HG03342 (cell line): ENCODE measurements at regions not wholly inside any gene's neighbourhood (a gene's known extent, or its start where the extent isn't known, plus 50 kb on each side); places are given as distances from the start of the nearest gene placed in this dataset.

ENCODE experiments used
- ATAC-seq: cut with Tn5 transposase; IDR thresholded peaks from one replicate; pipeline ENCODE4 v1.9.1; 2021; ENCODE audit warnings: mild to moderate bottlenecking, moderate library complexity; ENCODE audit not compliant: unreplicated experiment

DNA sequence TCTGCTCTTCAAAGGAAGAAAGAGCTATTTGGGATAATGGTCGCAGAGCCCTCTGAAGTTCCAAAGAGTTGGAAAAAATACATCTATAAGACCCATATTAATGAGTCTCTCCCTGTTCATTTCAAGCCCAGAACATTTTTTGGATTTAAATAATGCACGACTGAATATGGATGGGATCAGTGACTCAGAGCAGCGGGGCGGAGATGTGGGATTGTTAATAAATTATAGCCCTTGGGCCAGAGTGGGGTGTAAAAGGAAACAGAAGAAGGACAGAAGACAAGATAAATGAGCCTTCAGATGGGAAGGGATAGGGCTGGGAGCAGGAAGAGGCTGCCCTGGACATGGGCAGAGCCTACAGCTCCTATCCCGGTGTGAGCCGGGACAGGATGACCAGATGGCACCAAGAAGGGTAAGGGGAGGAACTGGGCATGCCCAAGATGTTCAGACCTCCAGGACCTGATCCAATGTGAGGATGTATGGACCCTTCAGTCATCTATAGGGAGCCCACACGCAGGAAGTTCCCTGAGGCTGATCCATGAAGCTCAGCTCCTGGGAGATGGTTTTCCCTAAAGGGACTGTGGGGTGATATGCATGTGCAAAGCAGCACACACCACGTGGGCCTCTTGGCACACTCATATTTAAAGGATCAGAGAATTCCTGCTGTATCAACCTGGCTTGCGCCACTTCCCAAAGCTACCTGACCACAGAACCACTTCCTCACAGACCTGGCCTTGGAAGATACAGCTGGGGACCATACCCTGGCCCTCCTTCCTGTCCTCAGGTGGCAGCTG is 96.1 kb upstream of the PLXNA4 start:
- ATAC-seq: no peak

DNA sequence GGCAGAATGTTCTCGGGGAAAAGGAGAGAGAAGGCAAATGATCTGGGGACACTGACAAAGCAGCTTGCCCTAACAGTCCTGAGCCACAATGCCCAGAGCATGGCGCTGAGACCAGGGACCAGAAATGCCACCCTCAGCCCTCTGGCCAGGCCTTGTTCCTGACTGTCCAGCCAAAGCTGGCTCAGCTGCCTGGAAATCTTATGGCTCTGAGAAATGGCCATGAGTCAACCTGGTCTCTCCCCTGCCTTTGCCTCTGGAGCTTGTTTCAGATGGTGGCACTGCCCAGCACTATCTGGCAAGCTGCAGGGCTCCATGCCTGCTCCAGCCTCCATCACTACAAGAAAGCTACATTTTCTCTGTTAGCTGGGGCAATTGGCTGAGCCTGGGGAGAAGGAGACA is 90.5 kb upstream of the PLXNA4 start:
- ATAC-seq: no peak

DNA sequence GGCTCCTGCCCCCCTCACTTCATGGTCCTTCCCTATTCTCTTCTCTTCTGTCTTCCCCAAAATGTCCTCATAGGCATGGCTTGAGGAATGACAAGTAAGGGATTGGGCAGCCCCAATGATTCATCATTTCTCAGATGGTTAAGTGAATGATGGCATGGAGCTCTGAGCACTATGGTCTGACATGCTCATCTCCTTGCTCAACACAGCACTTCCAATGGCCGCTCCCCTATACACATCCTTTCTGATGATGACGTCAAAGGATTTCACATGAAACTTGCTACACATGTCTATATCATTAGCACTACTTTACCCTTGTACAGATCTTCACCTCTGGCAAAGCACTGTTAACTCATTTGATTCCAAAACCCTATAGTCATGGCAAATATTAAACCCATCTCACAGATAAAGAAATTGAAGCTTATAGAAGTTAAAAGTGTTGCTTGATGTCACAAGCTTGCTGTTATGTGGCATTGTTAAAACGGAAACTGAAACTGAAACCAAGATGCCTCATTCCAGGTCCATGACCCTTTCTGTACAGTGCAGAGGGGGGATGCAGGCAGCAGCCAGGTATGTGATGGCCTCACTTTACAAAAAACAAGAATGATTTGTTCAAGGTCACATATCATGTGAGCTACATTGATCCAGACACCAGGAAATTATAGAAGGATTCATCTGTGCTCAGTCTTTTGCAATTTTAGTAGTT is 90.0 kb upstream of the PLXNA4 start:
- no peak for ATAC-seq

DNA sequence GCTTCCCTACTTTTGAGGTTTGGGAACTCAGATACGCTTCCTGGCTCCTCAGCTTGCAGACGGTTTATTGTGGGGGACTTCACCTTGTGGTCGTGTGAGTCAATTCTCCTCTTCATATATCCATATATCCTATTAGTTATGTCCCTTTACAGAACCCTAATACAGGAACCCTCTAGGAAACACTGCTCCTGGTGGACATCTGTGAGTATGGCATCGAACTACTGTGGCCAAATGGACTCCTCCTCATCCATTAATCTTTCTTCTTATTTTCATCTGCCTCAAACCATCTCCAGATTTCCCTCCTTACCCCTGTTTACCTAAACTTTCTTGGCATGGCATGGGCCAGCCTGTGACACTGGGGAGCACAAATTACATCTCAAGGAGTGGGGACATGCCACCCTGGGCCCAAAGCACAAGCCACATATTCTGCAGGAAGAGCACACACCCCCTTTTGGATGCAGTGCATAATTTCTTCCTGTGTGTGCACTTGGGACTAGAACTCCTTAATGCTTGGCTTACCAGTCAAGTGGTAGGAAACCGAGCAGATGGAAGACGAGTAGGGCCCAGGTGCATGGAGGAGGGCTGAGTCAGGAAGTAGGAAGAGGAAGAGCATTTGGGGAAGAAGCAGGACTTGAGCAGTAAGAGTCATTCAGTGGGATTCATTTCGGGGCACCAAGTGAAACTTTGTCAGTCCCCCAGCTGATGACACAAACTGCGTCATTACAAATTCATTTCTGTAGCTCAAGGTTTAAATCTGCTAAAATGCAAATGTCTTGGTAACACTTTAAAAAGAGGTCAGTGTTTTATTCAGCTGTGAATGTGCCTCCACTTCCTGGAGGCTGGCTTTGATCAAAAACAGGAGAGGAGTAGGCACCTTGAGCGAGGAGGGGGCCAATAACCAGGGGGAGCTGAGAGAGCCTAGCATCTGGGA is 80.8 kb upstream of the PLXNA4 start:
- peak; percentile 33 for ATAC-seq

DNA sequence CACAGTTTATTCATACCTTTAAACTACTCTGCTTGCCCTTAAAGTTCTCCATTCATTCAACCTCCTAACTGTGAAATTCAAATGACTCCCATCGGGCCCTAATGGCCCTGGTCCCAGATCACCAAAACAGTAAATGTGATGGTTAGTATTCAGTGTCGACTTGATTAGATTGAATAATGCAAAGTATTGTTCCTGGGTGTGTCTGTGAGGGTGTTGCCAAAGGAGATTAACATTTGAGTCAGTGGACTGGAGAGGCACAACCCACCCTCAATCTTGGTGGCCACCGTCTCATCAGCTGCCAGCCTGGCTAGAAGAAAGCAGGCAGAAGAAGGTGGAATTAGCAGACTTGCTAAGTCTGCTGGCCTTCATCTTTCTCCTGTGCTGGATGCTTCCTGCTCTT is 80.1 kb upstream of the PLXNA4 start:
- ATAC-seq: no peak

DNA sequence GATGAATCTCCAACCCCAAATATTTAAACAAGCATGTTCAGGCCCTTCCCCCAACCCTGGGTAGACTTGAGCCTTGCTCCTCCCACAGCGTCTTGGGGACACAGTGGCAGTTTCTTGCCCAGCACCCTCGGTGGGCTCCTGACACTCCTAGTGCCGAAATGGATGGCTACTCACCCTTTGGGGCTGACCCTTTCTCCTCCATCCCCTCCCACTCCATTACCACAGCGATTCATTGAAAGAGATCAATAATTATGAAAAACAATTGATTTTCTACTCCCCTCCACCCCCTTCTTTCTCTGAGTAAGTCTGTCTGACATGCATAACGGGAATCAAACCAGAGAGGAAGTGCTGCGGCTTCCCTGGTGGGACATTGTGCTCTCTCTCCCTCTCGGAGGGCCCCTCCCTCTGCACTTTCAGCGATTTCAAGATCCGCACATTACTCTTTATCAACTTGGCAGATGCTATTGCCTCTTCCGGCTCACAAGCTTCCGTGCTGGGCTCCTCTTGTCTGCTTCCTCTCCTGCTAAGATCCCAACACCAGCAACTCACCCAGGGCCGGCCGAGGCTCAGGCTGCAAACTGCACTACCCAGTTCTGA is 79.0 kb upstream of the PLXNA4 start:
- peak; percentile 29 for ATAC-seq

DNA sequence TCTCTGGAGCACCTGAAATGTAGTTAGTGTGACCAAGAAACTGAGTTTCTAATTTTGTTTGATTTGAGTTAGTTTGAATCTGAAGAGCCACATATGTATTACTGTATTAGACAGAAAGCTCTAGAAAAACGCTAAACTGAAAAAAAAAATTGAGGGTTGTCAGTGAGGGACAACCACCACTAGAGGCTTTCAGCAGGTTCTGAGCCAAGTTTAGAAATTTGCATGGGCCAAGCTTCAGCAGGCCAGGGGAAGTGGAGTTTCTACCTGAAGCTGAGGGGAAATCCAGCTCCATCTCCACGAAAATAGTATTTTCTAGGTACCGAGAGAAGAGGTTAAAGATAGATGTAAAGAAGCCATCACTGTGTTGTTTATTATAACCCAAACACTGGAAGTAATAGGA is 77.9 kb upstream of the PLXNA4 start:
- peak; percentile 78 for ATAC-seq

DNA sequence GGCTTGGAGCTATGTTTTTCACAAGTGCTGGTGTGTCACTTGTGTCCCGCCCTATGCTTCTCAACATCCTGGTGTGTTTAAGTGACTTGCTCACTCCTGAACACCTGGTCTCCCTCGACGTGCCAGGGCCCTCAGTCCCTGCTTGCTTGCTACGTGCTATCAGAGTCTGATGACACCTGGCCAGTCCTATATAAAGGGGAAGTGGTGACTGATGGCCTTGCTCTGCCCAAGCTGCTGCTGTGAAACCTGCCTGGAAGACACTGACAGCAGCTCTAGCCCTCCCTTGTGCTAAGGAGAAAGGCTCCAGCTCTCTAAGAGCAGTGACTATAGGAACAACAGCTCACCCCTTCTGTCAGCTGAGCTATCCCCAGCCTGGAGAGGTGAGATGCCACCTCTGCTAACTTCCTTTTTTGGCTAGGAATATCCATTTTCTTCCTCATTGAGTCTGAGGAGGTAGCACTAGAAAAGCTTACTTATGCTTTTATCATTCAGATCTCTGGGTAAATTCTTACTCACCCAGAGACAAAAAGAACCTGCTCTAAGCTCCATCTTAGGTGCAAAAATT is 77.2 kb upstream of the PLXNA4 start:
- no peak for ATAC-seq

DNA sequence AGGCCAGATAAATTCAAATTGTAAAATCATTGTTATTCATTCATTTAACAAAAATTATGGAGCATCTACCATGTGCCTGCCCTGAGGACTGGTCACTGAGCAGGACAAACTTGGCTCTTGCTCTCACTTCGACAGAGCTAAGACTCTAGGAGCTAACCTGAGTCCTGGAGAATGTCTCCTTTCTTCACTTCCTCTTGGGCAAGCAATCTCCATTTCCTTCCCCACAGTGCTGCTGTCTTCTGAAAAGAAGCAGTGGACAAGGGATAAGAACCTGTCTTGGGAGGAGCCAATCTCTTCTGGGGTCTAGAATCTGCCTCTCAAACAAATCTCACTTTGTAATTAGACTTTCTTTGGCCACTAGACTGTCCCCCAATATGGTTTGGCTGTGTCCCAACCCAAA is 76.2 kb upstream of the PLXNA4 start:
- ATAC-seq: no peak

DNA sequence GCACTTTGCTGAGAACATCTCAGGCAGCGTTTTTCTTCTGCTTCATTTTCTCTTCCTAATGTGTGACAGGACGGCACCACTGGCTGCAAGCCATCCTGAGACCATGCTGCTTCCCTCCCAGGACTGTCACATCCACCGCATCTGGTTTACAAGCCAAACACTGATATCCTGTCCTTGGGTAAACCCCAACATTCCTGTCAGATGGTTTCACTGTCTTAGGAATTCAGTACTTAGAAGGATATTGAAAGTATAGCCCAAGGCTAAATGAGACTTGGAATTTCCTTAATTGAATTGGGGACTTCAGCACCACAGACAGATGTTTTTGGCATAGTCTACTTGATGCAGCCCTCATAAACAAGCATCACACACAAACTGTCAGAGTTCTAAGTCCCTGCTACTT is 74.2 kb upstream of the PLXNA4 start:
- ATAC-seq: no peak

DNA sequence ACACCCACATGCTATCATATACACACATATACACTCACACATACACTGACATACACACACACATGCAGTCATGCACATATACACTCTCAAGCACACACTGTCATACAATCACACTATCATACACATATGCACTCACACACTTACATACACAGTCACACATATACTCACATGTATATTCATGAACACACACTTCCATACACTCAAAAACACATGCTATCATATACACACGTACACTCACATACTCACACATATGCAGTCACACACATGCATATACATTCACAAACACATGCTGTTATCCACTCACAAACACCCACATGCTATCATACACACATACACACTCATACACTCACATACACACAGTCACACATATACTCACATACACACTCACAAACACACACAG is 71.0 kb upstream of the PLXNA4 start:
- ATAC-seq: no peak

DNA sequence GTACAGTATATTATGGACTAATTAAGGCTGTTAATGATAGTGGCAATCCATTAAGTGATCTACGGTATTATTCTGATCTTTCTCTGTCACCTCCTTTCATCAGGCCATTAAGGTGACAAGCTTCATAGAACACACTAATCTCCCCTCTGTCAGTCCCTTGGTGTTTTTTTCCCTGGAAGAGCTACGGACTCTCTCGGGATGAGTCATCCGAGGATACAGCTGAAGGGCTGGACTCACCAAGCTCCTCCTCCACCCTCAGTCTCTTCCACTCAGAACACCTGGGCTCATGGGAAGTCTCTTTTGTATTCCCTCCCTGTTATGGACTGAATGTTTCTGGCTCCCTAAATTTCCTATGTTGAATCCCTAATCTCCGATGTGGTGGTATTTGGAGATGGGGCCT is 69.8 kb upstream of the PLXNA4 start:
- ATAC-seq: no peak

DNA sequence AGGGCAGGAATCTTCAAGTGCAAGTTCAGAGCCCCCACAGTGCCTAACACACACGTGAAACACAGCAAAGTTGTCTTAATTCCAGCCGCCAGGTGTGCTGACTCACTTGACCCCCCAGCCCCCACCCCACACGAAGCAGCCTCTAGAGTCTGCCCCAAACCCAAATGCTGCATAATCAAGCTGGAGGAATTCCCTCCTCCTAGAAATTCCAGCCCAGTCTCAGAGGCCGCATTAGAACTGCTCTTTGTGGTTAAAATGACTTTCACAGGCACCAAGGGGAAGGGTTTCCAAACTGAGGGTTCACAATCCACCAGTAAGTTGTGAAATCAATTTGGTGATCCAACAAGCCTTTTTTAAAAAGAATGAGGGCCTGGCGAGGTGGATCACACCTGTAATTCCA is 67.0 kb upstream of the PLXNA4 start:
- ATAC-seq: no peak

DNA sequence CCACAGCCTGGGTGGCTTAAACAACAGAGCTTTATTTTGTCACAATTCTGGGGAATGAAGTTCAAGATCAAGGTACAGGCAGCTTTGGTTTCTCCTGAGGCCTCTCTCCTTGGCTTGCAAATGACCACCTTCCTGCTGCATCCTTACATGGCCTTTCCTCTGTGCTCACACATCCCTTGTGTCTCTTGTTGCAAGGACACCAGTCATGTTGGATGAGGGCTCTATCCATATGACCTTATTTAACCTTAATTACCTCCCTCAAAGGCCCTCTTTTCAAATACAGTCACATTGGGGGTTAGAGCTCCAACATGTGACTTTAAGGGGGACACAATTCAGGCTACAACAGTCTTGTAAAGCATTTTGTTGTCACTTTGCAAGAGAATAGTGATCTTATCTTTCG is 65.0 kb upstream of the PLXNA4 start:
- no peak for ATAC-seq

DNA sequence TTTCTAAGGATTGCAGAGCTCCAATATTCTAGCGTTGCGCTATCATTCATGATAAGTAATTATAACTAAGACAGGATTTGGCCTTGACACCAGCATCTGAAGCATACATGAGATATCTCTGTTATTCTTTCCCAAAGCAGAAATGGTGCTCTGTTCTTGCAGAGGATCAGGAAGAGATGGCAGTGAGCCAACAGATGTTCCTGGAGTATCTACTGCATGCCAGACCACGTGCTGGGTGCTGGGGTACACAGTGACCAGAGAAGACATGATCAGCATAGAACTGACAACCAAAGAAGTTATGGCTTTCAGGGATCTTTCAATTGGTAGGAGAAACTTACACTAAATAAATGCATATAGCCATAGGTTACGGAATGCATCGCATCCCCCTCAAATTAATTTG is 63.7 kb upstream of the PLXNA4 start:
- ATAC-seq: no peak

DNA sequence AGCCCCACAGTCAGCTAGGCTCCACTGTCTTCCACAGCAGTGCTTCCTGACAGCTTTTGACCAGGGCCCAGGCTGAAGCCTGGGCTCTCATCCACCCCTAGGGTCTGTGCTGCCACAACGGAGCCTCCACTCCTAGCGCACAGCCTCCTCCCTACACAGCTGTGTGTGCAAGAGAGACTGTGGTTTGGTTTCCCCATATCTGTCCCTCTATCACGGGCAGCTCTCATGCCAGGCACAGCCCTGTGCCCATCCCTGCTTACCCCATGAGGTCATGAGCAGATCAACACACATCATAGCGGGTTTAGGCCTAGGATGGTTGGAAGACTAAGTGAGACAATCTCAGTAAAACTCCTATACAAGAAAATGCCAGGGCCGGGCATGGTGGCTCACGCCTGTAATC is 61.7 kb upstream of the PLXNA4 start:
- no peak for ATAC-seq

DNA sequence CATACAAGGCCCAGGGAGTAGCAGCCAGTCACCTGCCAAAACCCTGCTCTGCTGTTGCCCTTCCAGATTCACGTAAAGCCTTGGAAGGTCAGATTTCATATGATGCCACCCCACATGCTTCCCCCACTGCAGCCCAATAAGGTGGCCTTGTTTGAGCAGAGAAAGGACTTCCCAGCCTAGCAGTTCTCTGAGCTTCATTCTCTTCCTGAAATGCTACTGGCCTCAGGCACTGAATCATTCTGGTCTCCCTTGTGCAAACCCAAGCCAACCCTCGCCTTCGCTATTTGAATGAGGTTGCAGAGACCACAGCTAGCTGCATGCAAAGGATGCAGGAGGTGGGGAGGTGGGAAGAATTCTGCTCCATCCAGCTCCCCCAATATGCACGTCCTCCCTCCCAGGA is 60.3 kb upstream of the PLXNA4 start:
- ATAC-seq: no peak

DNA sequence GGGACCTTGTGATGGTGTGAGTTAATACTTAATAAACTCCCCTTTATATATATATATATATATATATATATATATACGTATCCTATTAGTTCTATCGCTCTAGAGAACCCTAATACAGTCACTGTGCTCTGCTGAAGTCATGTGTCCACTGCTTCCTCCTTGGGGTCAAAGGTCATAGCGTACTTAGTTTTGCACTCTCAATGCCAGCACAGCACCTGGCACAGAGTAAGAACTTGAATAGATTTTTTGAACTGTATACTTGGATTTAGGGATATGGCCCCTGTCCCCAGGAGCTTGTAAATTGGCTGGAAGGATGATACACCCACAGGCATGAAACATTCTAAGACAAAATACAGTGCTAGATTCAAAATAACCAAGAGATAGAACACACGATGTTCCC is 58.9 kb upstream of the PLXNA4 start:
- no peak for ATAC-seq

DNA sequence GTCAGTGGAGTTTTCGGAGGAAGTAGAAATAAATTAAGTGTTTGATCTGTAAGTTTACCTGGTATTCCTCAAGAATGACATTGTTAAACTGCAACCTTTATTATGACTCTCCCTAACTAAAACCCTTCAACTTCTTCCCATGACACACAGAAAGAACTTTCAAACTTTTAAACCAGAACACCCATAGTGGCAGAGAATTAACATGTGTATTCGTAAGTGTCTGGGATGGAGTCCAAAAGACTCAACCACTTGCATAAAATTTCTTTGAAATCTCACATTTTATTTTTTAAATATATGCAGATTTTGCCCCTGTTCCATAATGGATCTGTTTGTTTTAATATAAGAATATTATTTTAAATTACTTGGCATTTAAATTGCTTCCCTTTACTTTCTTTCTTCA is 54.6 kb upstream of the PLXNA4 start:
- ATAC-seq: no peak
